ENCODE measurements at regions not wholly inside any gene's neighbourhood (a gene's known extent, or its start where the extent isn't known, plus 50 kb on each side); places are given as distances from the start of the nearest gene placed in this dataset.

- DNase-seq (ENCODE audit: low read depth): no peak
These were observed 52.3 kb upstream of the RPS6KA3 start for GRCh38 chrX:20319054-20319453.

- DNase-seq (ENCODE audit: low read depth): no peak
These were observed 51.2 kb upstream of the RPS6KA3 start for GRCh38 chrX:20317873-20318272.
